ENCODE measurements at regions not wholly inside any gene's neighbourhood (a gene's known extent, or its start where the extent isn't known, plus 50 kb on each side); places are given as distances from the start of the nearest gene placed in this dataset.

GRCh38 chr2:9681427-9681817 is 50.6 kb upstream of the YWHAQ start:
- DNase-seq (ENCODE audit: low read depth, low spot score): peak; percentile 15

DNA sequence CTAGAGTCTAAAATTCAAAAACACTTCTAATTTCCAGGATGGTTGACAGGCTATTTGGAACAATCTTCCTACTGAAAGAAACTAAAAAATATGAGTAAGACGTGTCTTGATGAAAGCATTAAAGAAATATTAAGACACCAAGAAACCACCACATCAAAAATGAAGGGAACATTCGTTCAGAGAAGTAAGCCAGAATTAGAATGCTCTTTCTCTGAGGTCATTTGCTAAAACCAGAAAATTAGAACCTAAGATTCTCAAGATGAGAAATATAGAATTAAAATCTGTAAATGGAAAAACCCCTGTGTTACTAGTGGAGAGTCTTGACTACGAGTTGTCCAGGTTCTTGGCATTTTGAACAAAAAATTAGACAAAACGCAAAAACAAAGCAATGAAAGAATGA is 54.8 kb upstream of the YWHAQ start:
- DNase-seq (ENCODE audit: low read depth, low spot score): no peak

GRCh38 chr2:9686061-9686460 is 55.3 kb upstream of the YWHAQ start:
- no peak for DNase-seq (ENCODE audit: low read depth, low spot score)

DNA sequence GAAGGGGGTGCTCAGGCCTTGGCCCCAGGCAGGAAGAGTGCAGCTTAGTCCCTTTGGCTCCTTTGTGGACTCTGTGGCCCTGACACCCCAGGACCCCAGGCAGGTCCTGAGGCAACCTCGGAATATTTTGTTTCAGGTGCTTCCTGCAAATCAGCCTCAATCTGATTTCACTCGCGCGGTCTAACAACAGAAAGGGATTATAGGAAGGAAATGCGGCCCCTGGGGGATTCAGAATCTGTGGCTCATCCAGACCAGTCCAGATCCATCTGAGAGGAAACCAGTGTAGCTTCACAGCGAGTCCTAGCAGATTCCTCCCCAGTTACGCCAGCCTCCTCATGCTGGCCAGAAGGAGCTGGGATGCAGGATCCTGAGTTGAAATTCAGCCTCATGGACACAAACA is 59.5 kb upstream of the YWHAQ start:
- DNase-seq (ENCODE audit: low read depth, low spot score): no peak

- no peak for DNase-seq (ENCODE audit: low read depth, low spot score)
These were observed 60.1 kb upstream of the YWHAQ start for GRCh38 chr2:9690716-9691498.

GRCh38 chr2:9692456-9693195 is 61.8 kb upstream of the YWHAQ start:
- DNase-seq (ENCODE audit: low read depth, low spot score): no peak

DNA sequence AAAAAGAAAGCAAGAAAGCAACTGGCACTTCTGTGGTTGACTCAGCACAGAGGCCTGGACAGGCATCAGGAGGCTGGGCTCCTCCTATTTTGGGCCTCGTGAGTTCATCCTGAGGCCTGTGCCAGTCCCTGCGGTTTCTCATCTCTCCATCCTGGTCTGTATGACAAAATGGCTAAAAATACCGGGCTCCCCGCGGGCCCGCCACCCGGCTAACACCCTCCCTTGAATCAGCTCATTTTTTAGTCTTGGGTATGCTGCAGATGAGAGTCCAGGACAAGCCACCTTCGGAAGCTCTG is 62.3 kb upstream of the YWHAQ start:
- DNase-seq (ENCODE audit: low read depth, low spot score): no peak

DNA sequence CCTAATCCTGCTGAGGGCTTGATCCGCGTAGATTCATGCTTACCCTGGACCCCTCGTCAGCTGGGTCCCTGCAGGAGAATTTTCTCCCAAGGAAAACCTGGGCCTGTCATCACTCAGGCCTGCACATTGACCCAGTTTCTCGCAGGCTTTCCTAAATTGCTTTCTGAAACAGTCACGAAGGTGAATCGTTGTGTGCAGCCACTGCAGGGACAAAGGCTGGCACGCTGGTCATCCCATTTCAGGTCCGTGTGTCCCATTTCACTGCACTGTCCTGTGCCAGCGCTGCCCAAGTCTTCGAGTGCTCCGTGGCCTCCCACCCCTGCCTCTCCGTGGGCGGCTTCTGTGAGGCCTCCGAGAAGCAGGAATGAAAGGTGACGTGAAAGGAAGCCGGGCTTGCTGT is 62.8 kb upstream of the YWHAQ start:
- DNase-seq (ENCODE audit: low read depth, low spot score): no peak

DNA sequence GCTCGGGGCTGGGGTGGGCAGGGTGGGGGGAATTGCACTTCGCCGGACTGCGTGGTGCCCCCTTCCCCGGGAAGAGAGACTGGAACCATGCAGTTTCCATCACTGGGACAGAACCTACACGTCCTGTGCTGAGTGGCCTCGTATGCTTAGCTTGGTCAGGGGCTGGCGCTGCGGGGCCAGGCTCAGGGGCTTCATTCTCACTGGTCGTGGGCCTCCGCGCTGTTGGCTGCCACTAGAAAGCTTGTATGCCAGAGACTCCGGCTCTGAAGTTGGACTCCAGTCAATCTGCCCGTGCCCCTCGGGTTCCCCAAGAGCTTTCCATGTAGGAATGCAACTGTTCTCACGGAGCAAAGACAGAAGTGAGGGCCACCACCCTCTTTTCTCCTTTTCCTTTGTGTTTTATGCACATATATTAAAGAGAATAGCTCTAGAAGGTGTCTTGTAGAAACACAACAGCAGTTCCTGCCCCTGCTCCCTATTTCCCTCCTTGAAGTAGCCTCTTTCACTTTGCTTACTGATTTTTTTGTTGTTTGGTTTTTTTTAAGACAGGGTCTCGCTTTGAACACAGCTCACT is 64.0 kb upstream of the YWHAQ start:
- DNase-seq (ENCODE audit: low read depth, low spot score): no peak

DNA sequence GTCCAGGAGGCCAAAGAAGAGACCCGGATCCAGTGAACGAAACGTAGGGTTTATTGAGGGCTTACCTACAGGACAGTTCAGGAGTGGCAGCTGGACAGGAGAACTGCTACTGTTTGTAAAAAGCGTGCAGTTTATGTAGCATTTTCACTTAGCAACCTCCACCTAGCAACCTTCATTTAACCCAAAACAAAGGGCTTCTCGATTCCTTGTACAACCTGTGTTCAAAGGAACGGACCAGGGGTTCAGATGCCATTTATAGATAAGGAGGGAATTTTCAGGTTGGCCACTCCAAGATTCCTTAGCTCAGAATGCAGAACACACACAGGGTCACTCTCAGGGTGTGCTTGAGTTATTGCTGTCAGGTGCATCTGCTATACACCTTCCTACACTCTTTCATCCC is 65.1 kb upstream of the YWHAQ start:
- DNase-seq (ENCODE audit: low read depth, low spot score): no peak

- no peak for DNase-seq (ENCODE audit: low read depth, low spot score)
These were observed 65.9 kb upstream of the YWHAQ start for GRCh38 chr2:9696731-9697130.

DNA sequence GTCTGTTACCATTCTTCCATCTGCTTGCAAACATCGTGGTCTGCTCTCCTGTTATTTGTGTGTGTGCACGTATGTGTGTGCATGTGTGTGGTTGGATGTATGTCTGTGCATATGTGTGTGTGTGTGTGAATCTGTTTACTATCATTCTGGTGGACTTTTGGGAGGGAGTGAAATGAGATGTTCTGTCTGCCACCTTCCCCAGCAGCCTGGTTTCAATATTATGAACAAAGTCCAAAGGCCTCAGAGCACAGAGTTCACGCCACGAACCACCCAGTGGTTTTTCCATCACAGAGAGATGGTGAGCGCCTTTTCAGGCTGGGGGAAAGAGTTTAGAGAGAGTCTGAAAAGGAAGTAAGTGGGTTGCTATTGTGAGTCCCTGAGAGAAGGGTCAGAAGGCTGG is 67.1 kb upstream of the YWHAQ start:
- no peak for DNase-seq (ENCODE audit: low read depth, low spot score)

DNA sequence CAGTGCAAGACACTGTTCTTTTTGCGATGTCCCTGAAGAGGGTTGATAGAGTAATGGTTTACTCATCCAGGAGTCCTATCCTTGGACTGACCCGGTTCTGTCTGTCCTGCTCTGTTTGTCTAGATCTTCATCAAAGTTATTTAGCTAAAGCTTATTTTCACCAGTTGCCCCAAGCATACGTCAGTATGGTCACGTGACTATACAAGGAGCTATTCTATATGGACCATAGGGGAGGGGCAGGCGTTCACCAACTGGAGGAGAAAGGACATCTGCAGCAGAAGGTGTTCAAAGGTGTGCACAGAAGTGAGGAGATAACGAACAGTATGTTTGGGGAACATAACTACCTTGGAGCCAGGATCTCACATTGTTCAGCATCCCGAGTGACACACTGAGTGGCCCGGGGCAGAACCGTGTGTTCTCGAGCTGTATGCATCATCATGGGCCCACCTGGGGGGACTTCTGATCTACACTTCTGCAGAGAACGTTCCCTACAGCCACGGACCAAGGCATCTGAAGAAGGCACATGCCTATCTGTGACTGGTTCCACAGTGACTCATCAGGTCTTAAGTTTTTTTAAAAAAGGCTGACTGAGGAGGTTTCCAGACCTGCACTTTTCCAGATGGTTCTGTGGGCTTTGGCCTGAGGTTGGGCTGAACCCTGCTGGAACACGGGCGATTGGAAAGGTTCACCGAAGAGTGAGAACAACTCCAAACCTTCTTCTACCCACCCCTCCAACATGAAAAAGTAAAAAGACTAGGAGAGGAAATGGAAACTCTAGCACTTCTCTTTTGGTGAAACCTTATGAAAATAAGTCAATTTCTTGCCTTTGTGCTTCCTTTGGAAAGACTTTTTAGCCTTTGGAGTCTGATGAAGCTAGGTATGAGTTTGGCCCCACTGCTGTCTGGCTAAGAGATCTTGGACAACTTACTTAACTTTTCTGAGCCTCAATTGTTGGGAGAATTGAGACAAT is 68.6 kb upstream of the YWHAQ start:
- DNase-seq (ENCODE audit: low read depth, low spot score): no peak

- DNase-seq (ENCODE audit: low read depth, low spot score): no peak
These were observed 69.3 kb upstream of the YWHAQ start for GRCh38 chr2:9700109-9700495.

- no peak for DNase-seq (ENCODE audit: low read depth, low spot score)
These were observed 71.8 kb upstream of the YWHAQ start for GRCh38 chr2:9702604-9703084.

DNA sequence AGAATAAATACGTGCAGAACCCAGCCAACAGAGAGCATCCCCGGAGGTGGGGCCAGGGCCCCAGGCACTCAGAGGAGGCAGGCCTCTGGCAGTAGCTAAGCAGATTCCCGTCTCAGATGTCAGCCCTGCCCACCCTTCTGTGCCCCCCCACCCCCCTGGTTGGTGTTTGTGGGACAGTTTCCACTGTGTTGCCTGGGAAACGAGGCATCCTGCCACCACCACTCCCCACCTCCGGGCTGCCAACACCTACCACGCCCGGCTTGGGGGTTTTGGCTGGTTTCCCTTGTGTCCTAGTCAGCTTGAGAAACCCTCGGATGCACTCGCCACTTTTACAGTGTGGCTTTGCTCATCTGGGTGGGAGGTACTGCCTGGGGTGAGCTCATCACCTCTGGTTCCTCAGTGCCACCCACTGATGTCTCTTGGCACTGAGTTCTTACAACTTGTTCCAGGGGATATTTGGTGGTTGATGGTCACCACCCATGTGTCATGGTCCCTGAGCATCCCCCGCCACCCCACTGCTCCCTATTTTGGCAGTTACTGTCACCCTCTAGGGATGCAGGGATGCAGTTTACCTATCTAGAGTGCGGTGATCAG is 72.4 kb upstream of the YWHAQ start:
- DNase-seq (ENCODE audit: low read depth, low spot score): no peak

GRCh38 chr2:9703701-9704221 is 73.0 kb upstream of the YWHAQ start:
- DNase-seq (ENCODE audit: low read depth, low spot score): peak; percentile 8

DNA sequence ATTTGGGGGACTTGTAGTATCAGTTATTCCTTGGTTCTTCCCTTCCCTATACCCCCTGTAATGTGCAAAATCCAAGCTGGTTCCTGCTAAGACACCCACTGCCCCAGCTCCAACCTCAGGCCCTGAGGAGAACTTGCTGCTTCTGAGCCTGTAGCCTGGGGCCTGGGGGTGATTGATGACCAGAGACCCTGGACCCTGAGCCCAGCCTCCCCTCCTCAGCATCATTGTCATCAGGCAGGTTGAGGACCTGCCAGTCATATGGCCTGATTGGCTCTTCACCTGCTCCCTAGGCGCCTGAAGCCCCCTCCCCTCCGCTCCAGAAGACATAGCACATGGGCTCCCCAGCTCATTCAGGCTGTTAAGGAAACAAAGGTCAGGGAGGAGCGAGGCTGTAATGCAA is 73.8 kb upstream of the YWHAQ start:
- no peak for DNase-seq (ENCODE audit: low read depth, low spot score)

DNA sequence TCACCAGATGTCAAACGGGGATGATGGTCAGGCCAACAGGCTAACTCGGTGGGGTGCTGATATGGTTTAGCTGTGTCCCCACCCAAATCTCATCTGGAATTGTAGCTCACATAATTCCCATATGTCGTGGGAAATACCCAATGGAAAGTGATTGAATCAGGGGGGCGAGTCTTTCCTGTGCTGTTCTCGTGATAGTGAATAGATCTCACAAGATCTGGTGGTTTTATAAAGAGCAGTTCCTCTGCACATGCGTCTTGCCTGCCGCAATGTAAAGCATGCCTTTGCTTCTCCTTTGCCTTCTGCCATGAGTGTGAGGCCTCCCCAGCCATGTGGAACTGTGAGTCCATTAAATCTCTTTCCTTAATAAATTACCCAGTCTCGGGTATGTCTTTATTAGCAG is 74.4 kb upstream of the YWHAQ start:
- DNase-seq (ENCODE audit: low read depth, low spot score): no peak

- no peak for DNase-seq (ENCODE audit: low read depth, low spot score)
These were observed 76.2 kb upstream of the YWHAQ start for GRCh38 chr2:9707008-9707407.

DNA sequence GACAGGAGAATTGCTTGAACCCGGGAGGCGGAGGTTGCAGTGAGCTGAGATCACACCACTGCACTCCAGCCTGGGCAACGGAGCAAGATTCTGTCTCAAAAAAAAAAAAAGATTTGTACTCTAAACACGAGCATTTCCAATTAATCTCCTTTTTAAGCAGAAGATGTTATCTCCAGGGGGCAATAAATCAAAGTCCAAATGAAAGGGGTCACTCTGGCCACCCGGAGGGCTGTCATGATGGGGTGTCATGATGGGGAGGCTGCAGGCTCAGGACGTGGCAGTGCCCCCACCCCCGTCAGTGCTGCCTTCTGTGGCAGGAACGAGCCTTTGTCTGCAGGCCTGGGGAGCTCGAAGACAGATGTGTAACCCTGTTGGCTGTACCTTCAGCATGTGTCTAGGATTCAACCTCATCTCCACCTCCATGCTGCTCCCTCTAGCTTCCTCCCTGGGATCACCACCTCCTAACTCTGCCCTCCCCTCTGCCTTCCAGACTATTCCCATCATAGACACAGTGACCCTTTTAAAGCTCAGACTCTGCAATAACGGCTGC is 76.9 kb upstream of the YWHAQ start:
- no peak for DNase-seq (ENCODE audit: low read depth, low spot score)
